ENCODE measurements at regions not wholly inside any gene's neighbourhood (a gene's known extent, or its start where the extent isn't known, plus 50 kb on each side); places are given as distances from the start of the nearest gene placed in this dataset.

- no peak for DNase-seq
- Histone ChIP-seq H3K27ac (ENCODE audit: low read depth in 2 of 2, low read length in 1 of 2) (no peak overlapping the region), H3F3A (replicated peaks; ENCODE audit: insufficient read depth) (no peaks in the 10 kb centered on the region), H3K4me1 (ENCODE audit: control insufficient read depth in 1 of 2, insufficient read depth in 2 of 2, low read depth in 1 of 2, low read length in 1 of 2) (no peaks in the 10 kb centered on the region), H3K79me2 (ENCODE audit: insufficient read depth) (no peaks in the 10 kb centered on the region), H3K9me3 (no peaks in the 10 kb centered on the region), H3K4me2 (no peak overlapping the region), H3K36me3 (replicated peaks in 1 of 2; ENCODE audit: control insufficient read depth in 1 of 2, insufficient read depth in 2 of 2, low read length in 1 of 2) (no peaks in the 10 kb centered on the region), H3K4me3 (ENCODE audit: low read depth in 2 of 2, low read length in 1 of 2) (no peak overlapping the region), H2AFZ (ENCODE audit: low read depth) (no peak overlapping the region), H3K9me2 (no peaks in the 10 kb centered on the region), H3K27me3 (ENCODE audit: insufficient read depth) (peaks cover 56% of the 10 kb centered on the region), H3K9ac (no peak overlapping the region), H4K20me1 (ENCODE audit: insufficient read depth) (no peaks in the 10 kb centered on the region)
- ChIA-PET CTCF (interaction anchor here (1.0 kb wide), 1 partner anchor 55 kb away, joined by 3 read pairs; no protein-coding TSS in a partner anchor), POLR2A (no interaction called here)
- TF ChIP-seq YY1 (IDR thresholded peaks at IDR 0.05; ENCODE audit: low read depth) (no peak), RCOR1 (IDR thresholded peaks at IDR 0.05; ENCODE audit: low read length) (no peak), POLR2AphosphoS5 (IDR thresholded peaks at IDR 0.05; ENCODE audit: low read depth, low read length) (no peak), GATA2 (CRISPR knock-in tag; IDR thresholded peaks at IDR 0.05) (no peak), TCF12 (IDR thresholded peaks at IDR 0.05) (no peak), FOXM1 (IDR thresholded peaks at IDR 0.05; ENCODE audit: low read depth) (no peak)
- WGBS (ENCODE audit: low lambda C conversion rate), result 14% methylated on average over 3 of the region's 3 CpGs
These were observed 95.4 kb upstream of the CLDN14 start for GRCh38 chr21:36575306-36575705.

GRCh38 chr21:36576441-36576840 lies 96.5 kb upstream of the CLDN14 start:
- DNase-seq, result no peak
- ChIA-PET POLR2A (no interaction called here), CTCF (no interaction called here)
- Histone ChIP-seq H3K9me3 (no peaks in the 10 kb centered on the region), H3K27me3 (ENCODE audit: insufficient read depth) (peaks cover 55% of the 10 kb centered on the region), H3K9ac (no peak overlapping the region), H3K36me3 (replicated peaks in 1 of 2; ENCODE audit: control insufficient read depth in 1 of 2, insufficient read depth in 2 of 2, low read length in 1 of 2) (no peaks in the 10 kb centered on the region), H3K27ac (ENCODE audit: low read depth in 2 of 2, low read length in 1 of 2) (no peak overlapping the region), H2AFZ (ENCODE audit: low read depth) (no peak overlapping the region), H3K4me1 (ENCODE audit: control insufficient read depth in 1 of 2, insufficient read depth in 2 of 2, low read depth in 1 of 2, low read length in 1 of 2) (no peaks in the 10 kb centered on the region), H3K79me2 (ENCODE audit: insufficient read depth) (no peaks in the 10 kb centered on the region), H4K20me1 (ENCODE audit: insufficient read depth) (no peaks in the 10 kb centered on the region), H3K4me3 (ENCODE audit: low read depth in 2 of 2, low read length in 1 of 2) (no peak overlapping the region), H3F3A (replicated peaks; ENCODE audit: insufficient read depth) (no peaks in the 10 kb centered on the region), H3K4me2 (no peak overlapping the region), H3K9me2 (no peaks in the 10 kb centered on the region)
- 50% methylated on average over 9 of the region's 9 CpGs for WGBS (ENCODE audit: low lambda C conversion rate)
- no peak for TF ChIP-seq GABPA (IDR thresholded peaks at IDR 0.05; ENCODE audit: low read depth)
- no peak for TF ChIP-seq NFIC (IDR thresholded peaks at IDR 0.05; ENCODE audit: borderline replicate concordance)
- TF ChIP-seq ZBTB33 (IDR thresholded peaks at IDR 0.05; ENCODE audit: borderline replicate concordance, low read depth), result no peak
- TF ChIP-seq FOXJ3 (CRISPR knock-in tag; IDR thresholded peaks at IDR 0.05), result no peak
- no peak for TF ChIP-seq MAX (IDR thresholded peaks at IDR 0.05; ENCODE audit: low read depth)
- no peak for TF ChIP-seq REST (IDR thresholded peaks at IDR 0.05; ENCODE audit: low read depth, low read length)
- no peak for TF ChIP-seq IRF3 (IDR thresholded peaks at IDR 0.05; ENCODE audit: low read depth, low read length)
- TF ChIP-seq CHD2 (IDR thresholded peaks at IDR 0.05; ENCODE audit: low read length, partially characterized antibody), result no peak
- no peak for TF ChIP-seq ELF1 (IDR thresholded peaks at IDR 0.05)
- TF ChIP-seq USF1 (IDR thresholded peaks at IDR 0.05; ENCODE audit: borderline replicate concordance, low read depth), result no peak
- no peak for TF ChIP-seq CTCF (IDR thresholded peaks at IDR 0.05)
- TF ChIP-seq RCOR1 (IDR thresholded peaks at IDR 0.05; ENCODE audit: low read length), result no peak
- no peak for TF ChIP-seq EP300 (IDR thresholded peaks at IDR 0.05; ENCODE audit: borderline replicate concordance in 1 of 2, low read depth in 1 of 2, low read length in 1 of 2)
- TF ChIP-seq SIN3A (IDR thresholded peaks at IDR 0.05; ENCODE audit: borderline replicate concordance, low read depth, low read length), result no peak
- TF ChIP-seq EZH2phosphoT487 (IDR thresholded peaks at IDR 0.05; ENCODE audit: borderline replicate concordance, low read depth), result no peak
